Colonic mucosa (tissue), 4 donors: ENCODE measurements at regions not wholly inside any gene's neighbourhood (a gene's known extent, or its start where the extent isn't known, plus 50 kb on each side); places are given as distances from the start of the nearest gene placed in this dataset.
"Not testable (repeated sequence)": the region's sequence is repeated elsewhere in the genome, so short reads cannot be mapped to it uniquely, and the experiment has no call there.

Experiments
- DNase-seq: peaks from one replicate; pipeline ENCODE4 v3.0.0-alpha.2; 2020
- H3K27ac ChIP-seq: fragments of 200-600 bp; one replicate; pipeline ENCODE4 v1.8.0; 2021
- H3K27me3 ChIP-seq: fragments of 200-600 bp; one replicate; pipeline ENCODE4 v1.8.0; 2021
- H3K36me3 ChIP-seq: fragments of 200-600 bp; one replicate; pipeline ENCODE4 v1.8.0; 2021
- H3K4me1 ChIP-seq: fragments of 200-600 bp; one replicate; pipeline ENCODE4 v1.8.0; 2021; ENCODE audit warnings: mild to moderate bottlenecking
- H3K4me3 ChIP-seq: fragments of 200-600 bp; one replicate; pipeline ENCODE4 v1.8.0; 2021
- H3K9ac ChIP-seq, 2 donors: one replicate each; pipeline ENCODE4 v1.7.0; 2013; ENCODE audit warnings: control low read depth in 2 of 2, low read depth in 2 of 2, low read length in 2 of 2
- H3K9me3 ChIP-seq: fragments of 200-600 bp; one replicate; pipeline ENCODE4 v1.8.0; 2021
- CTCF ChIP-seq: fragments of 200-600 bp; IDR thresholded peaks from one replicate; pipeline ENCODE4 v1.8.0; 2022; ENCODE audit warnings: antibody characterized with exemption, mild to moderate bottlenecking
- intact Hi-C: fragments of 100-400 bp; cut with DNase I; formaldehyde crosslinking; loops from one replicate; pipeline ENCODE4 v1.14.1; 2022
- donor health status: healthy.
- donor health status: DM: no; HTN: no; CAD: no.
- donor health status: DM: no; HTN: no; CAD: no.

GRCh38 chr21:18549214-18549905 lies 145.8 kb upstream of the TMPRSS15 start:
- no peak overlapping the region for H3K4me3 ChIP-seq
- no peak for TF ChIP-seq CTCF
- H3K9me3 ChIP-seq = no peaks in the 10 kb centered on the region
- no peak for DNase-seq
- H3K9ac ChIP-seq = no peak overlapping the region
- no peaks in the 10 kb centered on the region for H3K4me1 ChIP-seq
- H3K27me3 ChIP-seq = no peaks in the 10 kb centered on the region
- intact Hi-C loops = no loop called here
- H3K36me3 ChIP-seq = no peaks in the 10 kb centered on the region
- no peak overlapping the region for H3K27ac ChIP-seq

GRCh38 chr21:18550361-18550760 lies 146.8 kb upstream of the TMPRSS15 start:
- TF ChIP-seq CTCF = no peak
- intact Hi-C loops = no loop called here
- Histone ChIP-seq H3K27ac (no peak overlapping the region), H3K9ac (no peak overlapping the region), H3K4me1 (no peaks in the 10 kb centered on the region), H3K4me3 (no peak overlapping the region), H3K36me3 (no peaks in the 10 kb centered on the region), H3K27me3 (no peaks in the 10 kb centered on the region), H3K9me3 (no peaks in the 10 kb centered on the region)
- DNase-seq = no peak

GRCh38 chr21:18553786-18554185 lies 150.2 kb upstream of the TMPRSS15 start:
- no peaks in the 10 kb centered on the region for H3K27me3 ChIP-seq
- no peak overlapping the region for H3K27ac ChIP-seq
- no peaks in the 10 kb centered on the region for H3K36me3 ChIP-seq
- TF ChIP-seq CTCF = no peak
- no peak overlapping the region for H3K9ac ChIP-seq
- DNase-seq = no peak
- no peaks in the 10 kb centered on the region for H3K4me1 ChIP-seq
- no peaks in the 10 kb centered on the region for H3K9me3 ChIP-seq
- H3K4me3 ChIP-seq = no peak overlapping the region
- intact Hi-C loops = no loop called here

- H3K27me3 ChIP-seq, DNase-seq, H3K27ac ChIP-seq, H3K4me3 ChIP-seq, H3K4me1 ChIP-seq, H3K36me3 ChIP-seq, intact Hi-C loops, H3K9ac ChIP-seq, H3K9me3 ChIP-seq: not testable (repeated sequence)
Measured at GRCh38 chr21:18567770-18568169, 164.2 kb upstream of the TMPRSS15 start.

GRCh38 chr21:18588001-18588662 lies 184.5 kb upstream of the TMPRSS15 start:
- H3K4me1 ChIP-seq = no peaks in the 10 kb centered on the region
- intact Hi-C loops = no loop called here
- H3K4me3 ChIP-seq = no peak overlapping the region
- no peaks in the 10 kb centered on the region for H3K9me3 ChIP-seq
- no peak for DNase-seq
- no peak for TF ChIP-seq CTCF
- H3K27me3 ChIP-seq = no peaks in the 10 kb centered on the region
- no peaks in the 10 kb centered on the region for H3K36me3 ChIP-seq
- no peak overlapping the region for H3K27ac ChIP-seq
- no peak overlapping the region for H3K9ac ChIP-seq

GRCh38 chr21:18601146-18601545 lies 197.6 kb upstream of the TMPRSS15 start:
- no peak for TF ChIP-seq CTCF
- no peak overlapping the region for H3K27ac ChIP-seq
- no peaks in the 10 kb centered on the region for H3K9me3 ChIP-seq
- intact Hi-C loops = no loop called here
- no peak overlapping the region for H3K9ac ChIP-seq
- no peaks in the 10 kb centered on the region for H3K4me1 ChIP-seq
- H3K36me3 ChIP-seq = no peaks in the 10 kb centered on the region
- no peaks in the 10 kb centered on the region for H3K27me3 ChIP-seq
- no peak overlapping the region for H3K4me3 ChIP-seq
- DNase-seq = no peak
